ENCODE measurements at regions not wholly inside any gene's neighbourhood (a gene's known extent, or its start where the extent isn't known, plus 50 kb on each side); places are given as distances from the start of the nearest gene placed in this dataset.

DNA sequence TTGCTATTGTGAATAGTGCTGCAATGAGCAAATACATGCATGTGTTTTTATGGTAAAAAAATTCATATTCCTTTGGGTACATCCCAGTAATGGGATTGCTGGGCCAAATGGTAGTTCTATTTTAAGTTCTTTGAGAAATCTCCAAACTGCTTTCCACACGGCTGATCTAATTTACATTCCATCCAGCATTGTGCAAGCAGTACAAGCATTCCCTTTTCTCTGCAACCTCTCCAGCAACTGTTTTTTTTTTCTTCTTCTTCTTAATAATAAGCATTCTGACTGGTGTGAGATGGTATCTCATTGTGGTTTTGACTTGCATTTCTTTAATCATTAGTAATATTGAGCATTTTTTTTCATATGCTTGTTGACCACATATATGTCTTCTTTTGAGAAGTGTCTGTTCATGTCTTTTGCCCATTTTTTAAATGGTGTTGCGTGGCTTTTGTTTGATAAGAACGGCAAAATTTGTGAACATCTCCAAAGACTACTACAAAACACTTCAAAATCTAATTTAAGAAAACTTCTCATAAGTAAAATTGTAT is 136.1 kb upstream of the MYO3A start:
- no peak overlapping the region for H3K27ac ChIP-seq
- TF ChIP-seq, protein P1, sequence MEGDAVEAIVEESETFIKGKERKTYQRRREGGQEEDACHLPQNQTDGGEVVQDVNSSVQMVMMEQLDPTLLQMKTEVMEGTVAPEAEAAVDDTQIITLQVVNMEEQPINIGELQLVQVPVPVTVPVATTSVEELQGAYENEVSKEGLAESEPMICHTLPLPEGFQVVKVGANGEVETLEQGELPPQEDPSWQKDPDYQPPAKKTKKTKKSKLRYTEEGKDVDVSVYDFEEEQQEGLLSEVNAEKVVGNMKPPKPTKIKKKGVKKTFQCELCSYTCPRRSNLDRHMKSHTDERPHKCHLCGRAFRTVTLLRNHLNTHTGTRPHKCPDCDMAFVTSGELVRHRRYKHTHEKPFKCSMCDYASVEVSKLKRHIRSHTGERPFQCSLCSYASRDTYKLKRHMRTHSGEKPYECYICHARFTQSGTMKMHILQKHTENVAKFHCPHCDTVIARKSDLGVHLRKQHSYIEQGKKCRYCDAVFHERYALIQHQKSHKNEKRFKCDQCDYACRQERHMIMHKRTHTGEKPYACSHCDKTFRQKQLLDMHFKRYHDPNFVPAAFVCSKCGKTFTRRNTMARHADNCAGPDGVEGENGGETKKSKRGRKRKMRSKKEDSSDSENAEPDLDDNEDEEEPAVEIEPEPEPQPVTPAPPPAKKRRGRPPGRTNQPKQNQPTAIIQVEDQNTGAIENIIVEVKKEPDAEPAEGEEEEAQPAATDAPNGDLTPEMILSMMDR (conservative IDR thresholded peaks at IDR 0.05): no peak
- no peak for TF ChIP-seq ZFX (IDR thresholded peaks at IDR 0.05)

DNA sequence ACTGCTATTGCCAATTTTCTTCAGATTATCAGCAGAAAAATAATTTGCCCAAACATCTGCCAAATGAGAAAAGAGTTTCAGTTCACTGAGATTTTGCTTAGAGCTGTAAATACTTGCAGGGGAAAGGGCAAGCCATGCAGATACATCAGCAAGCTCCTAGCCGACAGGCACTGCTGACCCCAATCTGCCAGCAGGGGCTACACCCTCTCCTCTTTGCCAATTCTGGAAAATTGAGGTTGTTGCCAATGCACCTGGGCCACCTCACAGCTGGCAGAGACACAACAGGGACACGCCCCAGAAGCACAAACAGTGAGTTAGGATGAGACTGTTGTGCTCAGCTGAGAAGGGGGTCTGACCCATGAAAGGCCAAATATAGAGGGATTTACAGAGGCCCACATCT is 129.5 kb upstream of the MYO3A start:
- TF ChIP-seq, protein P1 (conservative IDR thresholded peaks at IDR 0.05): no peak
- TF ChIP-seq ZFX (IDR thresholded peaks at IDR 0.05): no peak
- no peak overlapping the region for H3K27ac ChIP-seq

DNA sequence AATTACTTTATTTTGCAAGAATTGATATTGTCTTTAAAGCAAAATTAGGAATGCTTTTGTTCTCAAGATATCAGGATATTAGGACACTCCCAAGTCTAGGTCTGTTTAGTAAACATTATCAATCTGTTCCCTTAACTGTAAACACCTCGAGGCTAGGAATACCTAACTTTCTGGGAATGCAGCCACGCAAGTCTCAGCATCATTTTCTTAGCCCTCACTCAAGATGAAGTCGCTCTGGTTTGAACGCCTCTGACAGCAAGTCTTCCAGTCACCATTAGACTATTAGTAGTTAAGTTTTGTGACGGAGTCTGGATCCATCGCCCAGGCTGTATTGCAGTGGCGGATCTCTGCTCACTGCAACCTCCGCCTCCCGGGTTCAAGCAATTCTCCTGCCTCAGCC is 128.0 kb upstream of the MYO3A start:
- TF ChIP-seq, protein P1 (conservative IDR thresholded peaks at IDR 0.05): no peak
- H3K27ac ChIP-seq: no peak overlapping the region

DNA sequence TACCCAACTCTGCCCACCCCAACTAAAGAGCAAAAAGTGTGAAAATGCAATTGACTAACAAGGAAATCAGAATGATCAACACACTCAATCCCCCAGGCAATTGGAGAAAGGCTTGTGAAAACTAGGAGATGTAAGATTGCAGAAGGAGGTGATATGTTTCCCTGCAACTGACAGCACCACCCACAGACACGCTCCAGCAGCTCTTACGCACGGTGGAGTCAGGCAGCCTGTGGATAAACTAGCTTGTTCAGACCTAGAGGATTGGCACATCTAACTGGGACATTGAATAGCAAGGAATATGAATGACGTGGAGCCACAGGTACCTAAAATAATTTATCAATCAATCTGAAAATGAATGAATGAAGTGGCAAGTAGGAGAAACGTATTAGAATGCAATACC is 125.7 kb upstream of the MYO3A start:
- TF ChIP-seq ZFX (IDR thresholded peaks at IDR 0.05): no peak
- TF ChIP-seq, protein P1 (conservative IDR thresholded peaks at IDR 0.05): no peak

DNA sequence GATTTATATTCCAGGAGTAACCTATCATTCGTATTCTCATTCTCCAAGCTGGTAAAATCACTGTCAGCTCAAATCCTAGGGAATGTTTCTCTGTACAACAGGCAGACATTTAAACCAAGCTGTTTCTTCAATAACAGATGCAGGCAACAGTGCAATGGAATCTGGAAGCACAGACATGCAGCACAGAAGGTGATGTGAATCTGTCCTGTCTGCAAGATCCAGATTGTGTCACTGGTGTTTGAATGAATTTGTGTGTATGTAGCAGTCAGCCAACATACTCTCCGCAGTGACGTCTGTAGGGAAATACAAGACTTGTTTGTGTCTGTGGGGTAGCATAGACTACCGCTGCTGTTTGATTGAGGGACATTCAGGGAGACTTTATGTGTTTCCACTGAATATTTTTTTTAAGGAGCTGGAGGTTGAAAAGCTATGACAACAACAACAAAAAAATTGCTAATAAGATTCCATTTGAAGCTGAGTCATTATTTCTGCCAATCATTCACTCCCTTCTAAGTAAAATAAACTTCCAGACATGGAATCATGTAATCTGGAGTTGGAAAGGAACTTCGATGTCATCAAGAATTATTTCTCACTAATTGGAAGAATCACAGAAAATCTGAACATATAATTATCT is 122.9 kb upstream of the MYO3A start:
- TF ChIP-seq, protein P1 (conservative IDR thresholded peaks at IDR 0.05): no peak
- TF ChIP-seq ZFX (IDR thresholded peaks at IDR 0.05): no peak
- no peak overlapping the region for H3K27ac ChIP-seq

More for the DNA sequence above, 125.7 kb upstream of the MYO3A start:
- no peak overlapping the region for H3K27ac ChIP-seq

DNA sequence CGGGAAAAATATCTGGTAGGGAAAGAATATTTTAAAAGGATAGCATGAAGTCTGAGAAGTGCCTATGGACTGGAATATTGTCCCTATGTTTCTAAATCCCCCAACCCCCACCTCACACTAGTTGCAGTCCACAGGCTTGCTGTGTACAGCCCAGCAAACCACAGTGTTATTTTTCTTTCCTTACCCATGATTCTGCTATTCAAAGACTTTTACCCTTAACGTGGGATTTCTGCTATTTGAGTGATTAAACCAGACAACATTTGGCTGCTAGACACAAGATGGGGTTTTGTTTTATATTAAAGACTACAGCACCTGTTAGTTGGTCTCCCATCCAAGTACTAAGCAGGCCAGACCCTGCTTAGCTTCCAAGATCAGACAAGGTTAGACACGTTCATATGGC is 120.5 kb upstream of the MYO3A start:
- TF ChIP-seq ZFX (IDR thresholded peaks at IDR 0.05): no peak
- TF ChIP-seq, protein P1 (conservative IDR thresholded peaks at IDR 0.05): no peak
- H3K27ac ChIP-seq: no peak overlapping the region

DNA sequence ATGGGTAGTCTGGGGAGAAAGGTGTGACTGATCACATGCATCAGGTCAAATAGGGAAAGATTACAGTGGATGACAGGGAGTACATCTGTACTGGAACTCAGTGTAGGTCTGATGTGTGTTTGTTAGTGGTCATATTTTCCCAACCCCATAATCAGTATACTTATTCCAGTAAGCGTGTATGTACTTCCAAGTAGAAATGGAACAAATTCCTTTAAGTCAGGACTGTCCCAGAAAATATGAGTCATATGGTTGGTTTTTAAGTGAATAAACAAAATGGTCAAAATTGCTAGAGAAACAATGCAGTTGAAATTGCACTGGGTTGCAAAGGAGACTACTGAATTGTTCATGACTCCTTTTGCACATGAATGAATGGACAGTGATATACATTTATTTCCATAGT is 118.8 kb upstream of the MYO3A start:
- H3K27ac ChIP-seq: no peak overlapping the region
- no peak for TF ChIP-seq ZFX (IDR thresholded peaks at IDR 0.05)
- TF ChIP-seq, protein P1 (conservative IDR thresholded peaks at IDR 0.05): no peak

All from C4-2B (cell line).